ENCODE measurements at regions not wholly inside any gene's neighbourhood (a gene's known extent, or its start where the extent isn't known, plus 50 kb on each side); places are given as distances from the start of the nearest gene placed in this dataset.
"Not testable (repeated sequence)": the region's sequence is repeated elsewhere in the genome, so short reads cannot be mapped to it uniquely, and the experiment has no call there.

GRCh38 chr6:61538801-61539200 is 747.2 kb downstream of the KHDRBS2 start (continued):
- TF ChIP-seq ASH2L (IDR thresholded peaks at IDR 0.05; ENCODE audit: low read length) (no peak), ZNF274 (IDR thresholded peaks at IDR 0.05; ENCODE audit: borderline replicate concordance, extremely low read depth, low read length) (no peak), RFX5 (IDR thresholded peaks at IDR 0.05; ENCODE audit: borderline replicate concordance, low read depth, low read length) (no peak), EZH2 (IDR thresholded peaks at IDR 0.05; ENCODE audit: low read depth, low read length, severe bottlenecking) (no peak)

GRCh38 chr6:61532749-61533148 is 753.3 kb downstream of the KHDRBS2 start:
- WGBS, 2 experiments (ENCODE audit: extremely low coverage in 1 of 2, insufficient coverage in 1 of 2, insufficient read length in 1 of 2, insufficient replicate concordance in 2 of 2, low coverage in 1 of 2, low lambda C conversion rate in 2 of 2, missing lambda C conversion rate in 1 of 2): 95% methylated on average over 2 of the region's 2 CpGs; no CpG with 5 or more reads in 1 of the 2 experiments
- H4K5ac ChIP-seq (ENCODE audit: insufficient read length, low read depth, low read length); H3K23ac ChIP-seq (ENCODE audit: insufficient read length); H3K27ac ChIP-seq (ENCODE audit: low read depth, low read length); H3K56ac ChIP-seq (replicated peaks; ENCODE audit: insufficient read length, low read depth, low read length); H4K20me1 ChIP-seq (replicated peaks in 1 of 2; ENCODE audit: control insufficient read depth in 1 of 2, insufficient read depth in 2 of 2, low read length in 2 of 2); H4K91ac ChIP-seq (replicated peaks; ENCODE audit: insufficient read length, low read length); H2BK120ac ChIP-seq (replicated peaks; ENCODE audit: low read depth, low read length); H3K23me2 ChIP-seq (ENCODE audit: low read depth, low read length); H3K79me2 ChIP-seq (ENCODE audit: control insufficient read depth in 1 of 2, insufficient read depth in 2 of 2, low read length in 2 of 2); H2BK15ac ChIP-seq (ENCODE audit: low read length); H2BK5ac ChIP-seq (ENCODE audit: low read depth, low read length); H3K79me1 ChIP-seq (ENCODE audit: low read depth, low read length); H2BK12ac ChIP-seq (ENCODE audit: low read depth, low read length); H3K27me3 ChIP-seq (replicated peaks in 1 of 4; ENCODE audit: control insufficient read depth in 3 of 4, extremely low read depth in 1 of 4, insufficient read depth in 3 of 4, low read length in 3 of 4); H2BK20ac ChIP-seq (ENCODE audit: low read length); POLR2A ChIA-PET (ENCODE audit: partially characterized antibody); H2AK5ac ChIP-seq (ENCODE audit: low read depth, low read length); H3K4me3 ChIP-seq (ENCODE audit: extremely low read depth in 1 of 4, insufficient read depth in 2 of 4, low read depth in 3 of 4, low read length in 4 of 4); H2AFZ ChIP-seq (ENCODE audit: low read length); H3K18ac ChIP-seq (ENCODE audit: extremely low read depth, low read length); H3K36me3 ChIP-seq (ENCODE audit: control insufficient read depth in 2 of 4, insufficient read depth in 4 of 4, low read length in 3 of 4); FAIRE-seq; DNase-seq (ENCODE audit: low read depth in 1 of 2, low spot score in 2 of 2); H3K9ac ChIP-seq (replicated peaks in 1 of 4; ENCODE audit: extremely low read depth in 1 of 4, low read depth in 3 of 4, low read length in 3 of 4); H3K4me2 ChIP-seq (ENCODE audit: insufficient read depth in 1 of 2, low read depth in 2 of 2, low read length in 2 of 2); H4K8ac ChIP-seq (ENCODE audit: extremely low read depth, insufficient read depth, low read length); H3K14ac ChIP-seq (ENCODE audit: insufficient read length); H3K4me1 ChIP-seq (replicated peaks in 1 of 4; ENCODE audit: control insufficient read depth in 3 of 4, insufficient read depth in 4 of 4, low read length in 3 of 4); H3K4ac ChIP-seq (replicated peaks; ENCODE audit: insufficient read length, low read depth, low read length); H3K9me3 ChIP-seq (ENCODE audit: insufficient read depth in 2 of 2, low read depth in 1 of 2, low read length in 1 of 2); CTCF ChIA-PET (ENCODE audit: partially characterized antibody): not testable (repeated sequence)
